HG02759 (cell line): ENCODE measurements at regions not wholly inside any gene's neighbourhood (a gene's known extent, or its start where the extent isn't known, plus 50 kb on each side); places are given as distances from the start of the nearest gene placed in this dataset.
"Not testable (repeated sequence)": the region's sequence is repeated elsewhere in the genome, so short reads cannot be mapped to it uniquely, and the experiment has no call there.

Experiments used
- ATAC-seq: cut with Tn5 transposase; IDR thresholded peaks from one replicate; pipeline ENCODE4 v1.9.1; 2021; ENCODE audit warnings: mild to moderate bottlenecking, moderate library complexity; ENCODE audit not compliant: unreplicated experiment

GRCh38 chr10:128178302-128178958 lies 52.2 kb upstream of the MKI67 start:
- peak; percentile 81 for ATAC-seq

DNA sequence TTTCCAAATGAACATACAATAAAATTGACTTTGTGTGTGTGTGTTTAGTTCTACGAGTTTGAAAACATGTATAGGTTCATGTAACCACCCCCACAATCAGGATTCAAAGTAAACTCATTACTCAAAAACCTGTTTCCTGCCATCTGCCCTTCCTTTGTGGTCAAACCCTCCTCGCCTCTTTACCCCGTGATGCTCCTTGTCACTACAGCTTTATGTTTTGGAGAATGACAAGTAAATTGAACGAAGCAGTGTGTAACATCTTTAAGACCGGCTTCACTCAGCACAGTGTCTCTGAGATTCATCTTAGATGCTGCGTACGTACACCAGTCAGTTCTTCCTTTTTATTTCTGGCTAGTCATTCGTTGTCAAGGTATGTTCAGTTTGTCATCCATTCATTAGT lies 54.6 kb upstream of the MKI67 start:
- no peak for ATAC-seq

DNA sequence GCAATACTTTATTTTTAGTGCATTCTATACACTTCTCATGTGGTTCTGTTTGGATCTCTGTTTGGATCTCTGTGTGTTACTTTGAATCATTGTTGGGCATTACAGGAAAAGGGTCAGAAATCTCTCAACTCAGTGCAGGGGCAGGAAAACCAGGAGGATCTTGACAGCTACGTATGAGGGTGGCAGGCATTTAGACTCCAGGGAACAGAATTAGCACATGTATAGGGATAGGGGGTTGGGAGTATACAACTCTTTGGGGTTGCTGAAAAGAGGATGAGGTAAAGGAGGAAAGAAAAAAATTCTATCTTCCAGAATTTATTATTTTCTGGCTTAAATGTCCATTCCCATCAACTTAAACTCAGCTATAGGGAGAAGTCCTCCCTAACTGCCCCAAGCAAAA lies 59.4 kb upstream of the MKI67 start:
- ATAC-seq: no peak

GRCh38 chr10:128186959-128187787 lies 61.0 kb upstream of the MKI67 start:
- no peak for ATAC-seq

DNA sequence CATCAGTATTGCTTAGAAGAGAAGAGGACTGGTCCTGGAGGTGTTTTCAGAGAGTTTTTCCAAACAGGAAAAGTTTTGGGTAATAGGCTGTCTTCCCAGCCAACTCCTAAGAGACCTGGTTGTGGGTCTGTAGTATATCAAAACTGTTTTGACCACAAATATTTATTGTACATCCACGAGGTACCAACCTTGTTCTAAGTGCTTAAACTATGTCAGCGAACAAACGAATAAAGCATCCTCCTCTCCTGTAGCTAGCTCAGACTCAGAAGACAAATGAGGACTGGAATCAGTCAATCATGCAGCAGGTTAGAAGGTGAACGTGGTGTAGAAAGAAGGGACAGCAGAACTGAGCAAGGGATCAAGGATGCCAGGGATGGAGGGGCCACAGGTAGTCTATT lies 61.6 kb upstream of the MKI67 start:
- ATAC-seq: no peak

DNA sequence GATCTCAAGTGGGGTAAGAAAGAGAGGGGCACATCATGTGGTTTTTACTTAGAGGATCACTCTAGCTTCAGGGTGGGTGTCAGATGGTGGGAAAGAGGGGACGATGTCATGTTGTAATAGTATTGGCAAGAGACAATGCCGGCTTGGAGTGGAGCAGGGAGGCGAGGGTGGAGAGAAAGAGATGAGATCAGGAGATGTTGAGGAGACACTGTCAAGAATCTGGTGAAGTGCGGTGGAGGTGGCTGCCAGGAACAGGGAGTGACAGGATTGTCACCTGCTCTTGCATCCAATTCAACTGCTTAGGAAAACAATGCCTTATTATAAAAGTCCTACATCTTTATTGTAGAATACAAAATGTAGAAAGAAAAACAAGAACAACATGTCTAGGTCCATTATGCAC lies 63.0 kb upstream of the MKI67 start:
- ATAC-seq: no peak

DNA sequence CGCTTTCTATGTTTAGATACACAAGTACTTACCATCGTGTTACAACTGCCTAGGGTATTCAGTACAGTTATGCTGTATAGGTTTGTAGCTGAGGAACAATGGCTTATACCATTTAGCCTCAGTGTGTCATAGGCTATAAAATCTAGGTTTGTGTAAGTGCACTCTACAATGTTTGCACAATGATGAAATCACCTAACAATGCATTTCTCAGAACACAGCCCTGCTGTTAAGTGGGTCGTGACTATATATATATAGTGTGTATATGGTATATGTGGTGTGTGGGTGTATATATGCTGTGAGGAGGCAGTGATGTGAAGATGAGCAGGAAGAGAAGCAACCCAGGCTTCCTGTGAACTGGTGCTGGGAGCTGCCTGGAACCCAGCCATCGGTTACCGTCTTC lies 65.6 kb upstream of the MKI67 start:
- ATAC-seq: no peak

- not testable (repeated sequence) for ATAC-seq
Measured at GRCh38 chr10:128201826-128202225, 75.6 kb upstream of the MKI67 start.

GRCh38 chr10:128203028-128203427 lies 76.8 kb upstream of the MKI67 start:
- ATAC-seq: no peak

- not testable (repeated sequence) for ATAC-seq
Measured at GRCh38 chr10:128205591-128205990, 79.4 kb upstream of the MKI67 start.

GRCh38 chr10:128206676-128207075 lies 80.5 kb upstream of the MKI67 start:
- no peak for ATAC-seq

GRCh38 chr10:128209862-128210214 lies 83.6 kb upstream of the MKI67 start:
- no peak for ATAC-seq

GRCh38 chr10:128210215-128211063 lies 84.2 kb upstream of the MKI67 start:
- peak; percentile 60 for ATAC-seq

GRCh38 chr10:128211064-128211504 lies 84.9 kb upstream of the MKI67 start:
- no peak for ATAC-seq

DNA sequence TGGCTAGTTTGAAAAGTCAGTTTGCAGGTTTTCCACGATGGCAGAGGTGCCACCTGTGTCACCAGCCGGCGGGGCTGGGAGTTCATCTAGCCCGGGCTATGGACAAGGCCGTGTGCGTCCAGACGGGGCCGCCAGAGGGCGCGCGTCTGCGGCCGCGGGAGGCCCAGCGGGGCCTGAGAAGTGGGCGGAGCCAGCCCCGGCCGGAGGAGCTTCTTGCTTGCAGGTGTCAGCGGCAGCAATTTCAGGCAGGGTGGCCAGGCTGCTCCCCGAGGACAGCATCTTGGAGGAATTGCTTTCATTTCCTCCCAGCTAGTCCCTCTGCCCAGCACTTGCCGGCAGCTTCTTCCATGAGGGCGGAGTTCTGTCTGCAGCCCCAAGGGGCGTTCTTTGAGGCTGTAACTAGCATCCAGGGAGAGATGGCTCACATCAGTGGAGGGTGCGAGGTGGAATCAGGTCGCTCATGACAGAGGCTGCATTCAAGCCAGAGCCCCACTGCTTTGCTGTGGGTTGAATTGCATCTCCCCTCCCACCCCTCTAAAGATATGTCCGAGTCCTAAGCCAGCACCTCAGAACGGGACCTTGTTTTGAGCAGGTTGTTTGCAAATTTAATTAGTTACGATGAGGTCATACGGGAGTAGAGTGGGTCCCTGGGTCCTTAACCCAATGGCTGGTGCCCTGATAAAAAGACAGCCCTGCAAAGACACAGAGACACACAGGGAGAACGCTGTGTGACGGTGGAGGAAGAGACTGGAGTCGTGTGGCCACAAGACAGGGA lies 85.9 kb upstream of the MKI67 start:
- peak; percentile 97 for ATAC-seq

- no peak for ATAC-seq
Measured at GRCh38 chr10:128213156-128213555, 86.9 kb upstream of the MKI67 start.

DNA sequence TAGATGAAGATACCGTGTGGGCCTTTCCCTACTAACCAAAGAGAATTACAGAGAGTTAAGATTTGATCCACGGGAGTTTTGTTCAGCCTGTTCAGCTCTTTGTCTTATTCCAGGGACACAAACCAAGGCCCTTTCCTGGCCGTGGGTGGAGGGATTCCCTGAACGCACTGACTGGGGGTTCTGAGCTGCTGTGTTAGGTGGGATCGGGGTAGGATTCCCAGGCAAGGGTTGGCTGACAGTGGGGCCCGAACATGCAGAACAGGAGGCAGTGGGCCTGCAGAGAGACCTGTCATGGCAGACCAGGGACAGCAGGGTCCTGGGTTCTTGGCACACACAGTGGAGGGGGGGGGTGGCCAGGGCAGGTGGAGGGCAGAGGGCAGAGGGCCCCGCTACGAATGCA lies 89.5 kb upstream of the MKI67 start:
- ATAC-seq: no peak

DNA sequence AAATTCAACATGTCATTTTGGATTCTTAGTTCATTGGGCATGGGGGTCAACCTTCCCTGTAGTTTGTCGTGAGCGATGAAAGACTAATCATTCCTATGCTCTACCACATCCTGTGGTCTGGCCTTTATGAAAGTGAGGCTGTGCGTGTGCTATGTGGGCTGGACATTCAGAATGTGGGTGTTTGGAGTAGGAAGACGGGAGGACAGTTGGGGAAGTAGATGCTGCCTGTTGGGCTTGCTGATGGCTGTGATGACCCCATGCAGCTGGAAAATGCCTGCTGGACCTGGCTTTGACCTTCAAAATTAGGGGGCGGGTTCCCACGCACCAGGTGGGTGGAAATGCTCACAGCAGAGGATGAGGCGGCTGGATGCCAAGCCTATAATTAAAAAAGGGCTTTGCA lies 90.9 kb upstream of the MKI67 start:
- ATAC-seq: no peak

- ATAC-seq: no peak
Measured at GRCh38 chr10:128218161-128218560, 91.9 kb upstream of the MKI67 start.

GRCh38 chr10:128219295-128219694 lies 93.1 kb upstream of the MKI67 start:
- no peak for ATAC-seq

GRCh38 chr10:128220021-128220420 lies 93.8 kb upstream of the MKI67 start:
- no peak for ATAC-seq
